ENCODE measurements at regions not wholly inside any gene's neighbourhood (a gene's known extent, or its start where the extent isn't known, plus 50 kb on each side); places are given as distances from the start of the nearest gene placed in this dataset.

DNA sequence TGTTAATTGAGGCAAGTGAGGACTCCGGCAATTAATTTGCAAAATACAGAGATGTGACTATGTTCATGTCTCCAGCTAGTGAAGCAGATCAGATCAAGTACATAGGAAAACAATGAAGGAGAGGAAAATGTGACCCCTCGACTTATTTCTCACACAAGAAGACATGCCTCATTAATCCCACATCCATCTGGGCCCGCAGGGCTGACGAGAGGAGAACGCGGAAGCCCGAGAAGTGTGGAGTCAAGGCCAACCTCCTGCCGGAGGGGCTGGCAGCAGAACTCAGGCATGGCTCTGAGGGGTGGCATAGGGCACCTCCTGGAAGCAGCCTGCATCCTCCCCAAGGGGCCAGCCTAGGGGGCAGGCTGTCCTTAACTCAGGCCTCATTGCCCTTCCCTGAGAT lies 54.4 kb downstream of the ZNF503 start:
- no peak for DNase-seq

DNA sequence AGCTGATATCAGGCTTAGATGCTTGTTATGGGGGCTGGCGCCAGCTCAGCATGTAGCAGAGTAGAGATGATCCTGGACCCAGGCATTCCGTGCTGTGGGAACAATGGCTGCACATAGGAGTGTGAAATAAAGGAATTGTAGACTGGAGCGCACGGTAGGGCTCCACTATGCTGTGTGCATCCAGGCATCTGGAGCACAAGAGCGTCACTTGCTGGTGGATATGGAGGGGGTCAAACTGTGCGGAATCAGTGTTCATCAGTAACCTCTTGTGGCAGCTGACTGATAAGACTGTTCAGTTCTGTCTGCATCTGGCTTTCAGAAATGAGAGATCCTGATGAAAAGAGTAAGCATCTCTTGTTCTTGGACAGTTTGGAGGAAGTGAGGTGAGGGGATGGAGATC lies 55.8 kb downstream of the ZNF503 start:
- DNase-seq = no peak

- DNase-seq = no peak
These were observed 57.4 kb downstream of the ZNF503 start for GRCh38 chr10:75344170-75344569.

GRCh38 chr10:75342397-75342796 lies 59.2 kb downstream of the ZNF503 start:
- DNase-seq = no peak

DNA sequence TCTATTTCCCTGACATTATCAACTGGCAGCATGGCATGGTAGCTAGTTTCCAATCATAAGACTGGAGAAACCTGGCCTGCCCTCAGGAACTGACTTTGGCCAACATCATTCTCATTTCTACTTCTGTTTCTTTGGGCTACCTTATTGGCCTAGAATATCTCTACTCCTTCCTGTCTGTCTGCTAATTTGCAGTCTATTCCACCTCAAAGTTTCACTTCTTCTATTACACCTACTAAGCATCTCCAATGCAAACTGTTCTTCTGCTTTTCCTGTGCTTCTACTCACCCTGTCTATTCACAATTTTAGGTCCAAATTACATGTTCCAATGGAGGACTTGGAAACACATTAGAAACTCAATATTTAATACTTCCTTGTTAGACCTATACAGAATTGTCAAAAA lies 65.6 kb downstream of the ZNF503 start:
- DNase-seq = no peak

DNA sequence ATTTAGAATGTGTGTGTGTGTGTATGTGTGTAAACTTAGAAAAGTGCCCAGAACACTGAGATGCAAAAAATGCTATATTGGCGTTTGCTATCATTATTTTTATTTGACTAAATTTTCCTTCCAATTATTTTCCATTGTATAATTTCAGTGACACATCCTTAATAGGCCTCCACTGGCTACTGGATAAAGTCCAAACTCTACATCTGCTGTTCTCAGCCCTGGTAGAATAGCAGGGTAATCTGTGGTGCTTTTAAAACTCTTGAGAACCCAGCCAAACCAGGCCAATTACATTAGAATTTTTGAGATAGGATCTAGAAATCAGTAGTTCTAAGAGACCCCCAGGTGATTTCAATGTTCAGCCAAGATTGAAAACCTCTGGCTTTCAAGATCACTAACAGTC lies 66.4 kb downstream of the ZNF503 start:
- DNase-seq = peak; percentile 37

DNA sequence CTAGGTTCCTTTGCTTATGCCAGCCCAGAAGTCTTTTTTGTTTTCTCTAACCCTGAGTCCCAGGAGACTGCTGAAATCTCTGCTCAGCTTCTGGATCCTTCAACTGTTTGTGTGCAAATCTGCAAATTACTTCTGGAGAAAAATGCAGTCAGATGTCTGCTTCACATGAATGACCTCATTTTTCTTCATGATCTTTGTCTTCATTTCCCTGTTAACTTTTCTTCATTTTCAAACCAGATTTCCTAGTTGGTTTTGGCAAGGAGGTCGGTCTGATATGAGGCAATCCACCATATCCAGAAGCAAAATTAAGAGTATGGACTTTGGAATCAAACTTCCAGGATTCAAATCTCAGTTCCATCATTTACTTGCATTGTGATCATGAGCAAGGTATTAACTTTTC lies 66.8 kb downstream of the ZNF503 start:
- DNase-seq = no peak

DNA sequence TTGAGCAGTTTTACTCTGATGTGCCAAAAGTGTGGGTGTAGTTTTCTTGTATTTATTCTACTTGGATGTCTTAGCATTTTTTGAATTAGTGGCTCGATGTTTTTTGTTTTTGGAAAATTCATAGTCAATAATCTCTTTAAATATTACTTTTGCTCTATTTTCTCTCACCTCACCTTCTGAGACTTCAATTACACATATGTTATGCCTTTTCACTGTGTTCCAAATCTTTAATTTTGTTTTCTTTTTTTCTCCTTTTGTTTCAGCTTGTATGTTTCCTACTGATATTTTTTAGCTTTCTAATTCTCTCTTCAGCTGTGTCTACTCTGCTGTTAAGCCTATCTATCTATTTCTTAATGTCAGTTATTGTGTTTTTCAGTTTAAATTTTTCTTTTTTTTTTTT lies 69.5 kb downstream of the ZNF503 start:
- no peak for DNase-seq

DNA sequence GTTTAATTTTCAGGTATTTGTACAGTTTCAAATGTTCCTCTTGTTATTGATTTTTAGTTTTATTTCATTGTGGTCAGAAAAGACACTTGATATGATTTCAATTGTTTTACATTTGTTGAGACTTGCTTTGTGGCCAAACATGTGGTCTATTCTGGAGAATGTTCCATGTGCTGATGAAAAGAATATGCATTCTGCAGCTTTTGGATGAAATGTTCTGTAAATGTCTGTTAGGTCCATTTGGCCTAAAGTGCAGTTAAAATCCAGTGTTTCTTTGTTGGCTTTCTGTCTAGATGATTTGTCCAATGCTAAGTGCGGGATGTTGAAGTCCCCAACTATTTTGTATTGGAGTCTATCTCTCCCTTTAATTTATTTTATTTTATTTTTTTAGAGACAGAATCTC lies 70.5 kb downstream of the ZNF503 start:
- DNase-seq = no peak

DNA sequence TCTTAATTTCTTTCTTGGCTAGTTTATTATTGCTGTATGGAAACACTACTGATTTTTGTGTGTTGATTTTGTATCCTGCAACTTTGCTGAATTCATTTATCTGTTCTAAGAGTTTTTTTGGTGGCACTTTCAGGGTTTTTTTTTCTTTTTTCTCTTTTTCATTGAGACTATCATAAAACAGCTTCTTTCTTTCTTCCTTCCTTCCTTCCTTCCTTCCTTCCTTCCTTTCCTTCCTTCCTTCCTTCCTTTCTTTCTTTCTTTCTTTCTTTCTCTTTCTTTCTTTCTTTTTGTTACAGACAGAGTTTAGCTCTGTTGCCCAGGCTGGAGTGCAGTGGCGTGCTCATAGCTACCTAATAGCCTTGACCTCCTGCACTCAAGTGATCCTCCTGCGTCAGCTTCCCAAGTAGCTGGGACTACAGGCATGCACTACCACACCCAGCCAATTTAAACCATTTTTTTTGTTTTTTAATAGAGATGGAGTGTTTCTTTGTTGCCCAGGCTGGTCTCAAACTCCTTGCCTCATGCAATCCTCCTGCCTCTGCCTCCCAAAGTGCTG lies 72.3 kb downstream of the ZNF503 start:
- no peak for DNase-seq

- DNase-seq = no peak
These were observed 75.3 kb downstream of the ZNF503 start for GRCh38 chr10:75326306-75326705.

DNA sequence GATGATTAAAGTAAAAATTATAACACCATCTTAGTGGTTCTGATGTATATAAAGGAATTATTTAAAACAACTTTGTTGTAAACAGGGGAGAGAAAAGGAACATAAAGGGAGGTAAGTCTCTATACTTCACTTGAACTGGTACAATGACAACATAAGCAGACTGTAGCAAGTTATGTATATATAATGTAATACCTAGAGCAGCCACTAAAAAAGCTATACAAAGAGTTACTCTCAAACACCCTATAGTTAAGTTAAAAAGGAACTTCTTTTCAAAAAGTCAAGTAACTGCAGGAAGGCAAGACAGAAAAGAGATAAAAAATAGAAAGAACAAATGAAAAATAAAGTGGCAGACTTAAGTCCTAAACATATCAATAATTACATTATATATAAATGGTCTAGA lies 82.3 kb downstream of the ZNF503 start:
- DNase-seq = no peak

GRCh38 chr10:75314570-75314969 lies 78.8 kb upstream of the COMTD1 start:
- no peak for DNase-seq

GRCh38 chr10:75312440-75312839 lies 76.7 kb upstream of the COMTD1 start:
- no peak for DNase-seq

DNA sequence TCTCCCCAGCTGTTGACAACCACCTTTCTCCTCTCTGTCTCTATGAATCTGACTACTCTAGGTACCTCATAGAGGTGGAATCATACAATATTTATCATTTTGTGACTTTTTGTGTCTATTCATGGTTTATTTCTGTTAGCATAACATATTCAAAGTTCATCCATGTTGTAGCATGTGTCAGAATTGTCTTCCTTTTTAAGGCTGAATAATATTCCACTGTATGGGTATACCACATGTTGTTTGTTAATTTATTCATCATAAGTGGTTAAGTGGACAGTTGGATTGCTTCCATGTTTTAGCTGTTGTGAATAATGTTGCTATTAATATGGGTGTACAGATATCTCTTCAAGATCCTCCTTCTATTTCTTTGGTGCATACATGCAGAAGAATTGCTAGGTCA lies 69.9 kb upstream of the COMTD1 start:
- no peak for DNase-seq

- DNase-seq = no peak
These were observed 69.1 kb upstream of the COMTD1 start for GRCh38 chr10:75304741-75305390.

- no peak for DNase-seq
These were observed 68.6 kb upstream of the COMTD1 start for GRCh38 chr10:75304313-75304712.

GRCh38 chr10:75303045-75303777 lies 67.5 kb upstream of the COMTD1 start:
- no peak for DNase-seq

DNA sequence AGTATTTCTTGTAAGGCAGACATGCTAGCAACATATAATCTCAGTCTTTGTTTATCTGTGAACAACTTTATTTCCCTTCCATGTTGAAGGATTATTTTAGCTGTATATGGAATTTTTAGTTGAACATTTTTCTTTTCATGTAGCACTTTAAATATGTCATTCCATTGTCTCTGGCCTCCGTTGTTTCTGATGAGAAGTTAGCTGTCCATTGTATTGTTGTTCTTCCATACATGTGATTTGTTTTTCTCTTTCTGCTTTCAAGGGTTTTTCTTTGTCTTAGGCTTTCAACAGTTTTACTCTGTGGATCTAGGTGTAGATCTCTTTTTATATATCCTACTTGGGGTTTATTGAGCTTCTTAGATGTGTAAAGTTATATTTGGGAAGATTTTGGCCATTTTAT lies 66.3 kb upstream of the COMTD1 start:
- DNase-seq = no peak

DNA sequence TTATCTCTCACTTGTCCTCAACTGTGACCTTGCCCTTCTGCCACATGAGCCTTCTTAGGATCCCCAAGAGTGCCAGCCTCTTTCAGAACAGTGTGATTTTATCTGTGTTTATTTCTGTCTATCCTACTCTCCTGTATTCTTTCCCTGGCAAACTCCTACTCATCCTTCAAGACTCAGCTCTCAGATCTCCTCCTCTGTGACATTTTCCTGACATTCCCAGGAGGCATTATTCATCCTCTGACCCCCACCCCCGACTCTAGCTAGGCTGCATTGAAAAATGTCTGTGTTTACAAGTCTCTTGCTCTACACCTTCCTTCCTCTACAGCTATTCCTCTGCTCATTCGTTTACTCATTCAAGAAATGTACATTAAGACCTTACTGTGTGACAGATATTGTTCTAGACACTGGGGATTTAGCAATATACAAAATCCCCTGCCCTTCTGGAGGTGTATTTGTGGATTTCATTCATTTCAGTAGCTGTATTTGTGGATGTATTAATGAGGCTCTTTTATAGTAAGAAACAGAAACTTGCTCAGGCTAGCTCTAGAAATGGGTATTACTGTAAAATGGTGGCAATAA lies 61.4 kb upstream of the COMTD1 start:
- DNase-seq = no peak

DNA sequence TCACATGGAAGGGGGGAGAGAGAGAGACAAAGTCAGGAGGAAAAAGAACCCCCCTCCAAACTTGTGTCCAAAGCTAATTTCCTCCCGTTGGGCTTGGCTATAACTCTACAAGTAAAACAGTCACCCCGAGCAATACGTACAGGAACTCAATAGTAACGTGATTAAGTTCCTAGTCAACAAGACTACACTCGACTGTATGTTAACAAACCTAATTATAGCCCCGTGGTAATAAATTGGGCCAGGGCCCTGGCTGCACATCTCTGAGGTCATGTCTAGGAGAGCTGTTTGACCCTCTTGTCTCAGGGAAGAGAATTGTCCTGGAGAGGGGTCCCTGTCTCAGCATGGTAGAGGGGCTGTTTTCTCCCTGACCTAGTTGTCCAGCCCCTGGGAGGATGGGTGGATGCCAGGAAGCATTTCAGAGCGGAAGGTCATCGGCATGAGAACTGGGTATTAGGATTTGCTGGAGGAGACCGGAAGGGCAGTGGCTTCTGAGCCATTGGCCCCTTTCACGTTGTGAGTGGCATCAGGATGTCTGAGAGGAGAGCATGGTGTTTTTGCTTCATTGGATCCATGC lies 60.2 kb upstream of the COMTD1 start:
- DNase-seq = no peak

GRCh38 chr10:75294866-75295701 lies 59.3 kb upstream of the COMTD1 start:
- DNase-seq = peak; percentile 22

DNA sequence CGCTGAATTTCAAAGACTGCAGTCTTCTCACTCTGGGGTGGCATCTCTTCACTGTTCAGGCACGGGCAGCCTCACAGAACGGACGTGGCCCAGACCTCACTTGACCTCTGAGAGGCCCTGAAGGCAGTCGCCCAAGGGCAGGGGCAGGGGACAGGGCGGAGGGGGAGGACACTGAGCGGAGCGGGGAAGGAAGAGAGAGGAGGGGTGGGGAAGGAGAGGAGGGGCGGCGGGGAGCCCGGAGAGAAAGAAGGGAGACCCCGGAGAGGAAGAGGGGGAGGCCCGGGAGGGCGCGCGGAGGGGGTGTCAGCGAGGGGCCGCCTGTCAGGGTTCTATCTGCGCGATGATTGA lies 58.7 kb upstream of the COMTD1 start:
- no peak for DNase-seq

Data from DMS 273 treated with DMSO at 0.1 percent for 48 hours (cell line).